ENCODE measurements at regions not wholly inside any gene's neighbourhood (a gene's known extent, or its start where the extent isn't known, plus 50 kb on each side); places are given as distances from the start of the nearest gene placed in this dataset.

GRCh38 chr17:73759324-73759723 is 115.1 kb upstream of the SDK2 start:
- no peak for TF ChIP-seq POLR2A (IDR thresholded peaks at IDR 0.05)
- TF ChIP-seq CTCF (IDR thresholded peaks at IDR 0.05): no peak

All from right lobe of liver (tissue), 4 donors.